ENCODE measurements at regions not wholly inside any gene's neighbourhood (a gene's known extent, or its start where the extent isn't known, plus 50 kb on each side); places are given as distances from the start of the nearest gene placed in this dataset.
"Not testable (repeated sequence)": the region's sequence is repeated elsewhere in the genome, so short reads cannot be mapped to it uniquely, and the experiment has no call there.

DNA sequence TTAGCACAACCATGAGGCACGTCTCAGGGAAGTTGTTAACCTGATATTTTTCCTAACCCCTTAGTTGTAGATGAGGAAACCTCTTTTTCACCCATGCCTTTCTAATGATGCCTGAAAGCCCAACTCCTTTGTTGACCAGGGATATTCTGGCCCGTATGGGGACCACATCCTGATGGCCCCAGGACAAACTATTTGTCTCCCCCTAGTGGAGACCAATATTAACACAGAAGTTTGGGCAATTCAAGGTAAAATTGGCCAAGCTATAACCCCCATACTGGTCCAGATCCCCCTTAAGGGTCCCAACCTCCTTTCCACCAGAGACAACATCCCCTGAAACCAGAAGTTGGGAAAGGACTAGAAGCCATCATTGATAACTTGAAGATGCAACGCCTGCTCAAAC is 893.3 kb downstream of the SORCS1 start:
- Histone ChIP-seq H3K79me2 (ENCODE audit: control insufficient read depth, insufficient read depth, low read length, unreplicated experiment) (no peaks in the 10 kb centered on the region), H3K27me3 (ENCODE audit: insufficient read depth, low read length) (0 out of 2 replicates have a peak, but pooled peaks cover 5% of the 10 kb centered on the region), H3K4me1 (ENCODE audit: control insufficient read depth, insufficient read depth, low read length, unreplicated experiment) (no peaks in the 10 kb centered on the region), H3K4me3 (ENCODE audit: low read depth, low read length) (no peak overlapping the region), H2AFZ (ENCODE audit: low read length, unreplicated experiment) (no peak overlapping the region), H3K27ac (ENCODE audit: low read depth, low read length) (no peak overlapping the region), H3K36me3 (ENCODE audit: insufficient read depth, low read length) (no peaks in the 10 kb centered on the region)

DNA sequence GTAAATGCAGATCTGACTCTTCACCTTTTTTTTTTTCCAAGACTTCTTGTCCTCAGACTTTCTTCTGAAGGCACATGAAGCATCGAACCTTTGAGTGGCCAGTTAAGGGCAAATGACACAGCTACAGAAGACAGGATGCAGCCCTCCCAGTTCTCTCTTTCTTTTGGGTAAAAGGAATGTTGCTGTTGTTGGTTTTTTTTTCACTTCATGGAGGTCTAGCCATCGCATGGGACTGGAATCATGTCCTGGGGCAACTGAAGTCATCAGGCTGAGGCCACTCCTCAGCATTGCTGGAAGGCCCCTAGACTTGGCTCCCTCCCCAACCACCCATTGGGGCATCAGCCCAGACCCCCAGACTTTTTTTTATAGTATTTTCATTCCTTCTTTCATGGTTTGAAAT is 896.5 kb downstream of the SORCS1 start:
- no peaks in the 10 kb centered on the region for H3K36me3 ChIP-seq (ENCODE audit: insufficient read depth, low read length)
- no peaks in the 10 kb centered on the region for H3K4me1 ChIP-seq (ENCODE audit: control insufficient read depth, insufficient read depth, low read length, unreplicated experiment)
- peaks cover 8% of the 10 kb centered on the region; the same call in 1 of the 2 replicates for H3K27me3 ChIP-seq (ENCODE audit: insufficient read depth, low read length)

DNA sequence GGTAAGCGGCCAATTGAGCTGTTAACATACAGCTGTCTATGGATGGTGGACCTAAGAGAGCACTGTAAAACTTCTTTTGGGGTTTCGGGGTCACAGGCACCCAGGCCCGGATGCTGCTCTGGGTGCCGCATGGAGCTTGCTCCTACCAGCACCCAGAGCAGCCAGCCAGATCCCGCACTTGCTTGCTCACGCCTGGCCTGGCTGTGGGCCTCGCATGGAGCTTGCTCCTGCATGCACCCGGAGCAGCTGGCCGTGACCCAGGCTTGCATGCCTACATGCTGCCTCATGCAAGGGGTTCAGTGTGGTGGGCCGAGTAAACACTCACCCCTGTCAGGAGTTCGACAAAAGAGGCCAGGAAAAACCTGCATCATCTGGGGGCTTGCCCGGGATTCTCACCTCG is 896.9 kb downstream of the SORCS1 start:
- Histone ChIP-seq H3K4me1 (ENCODE audit: control insufficient read depth, insufficient read depth, low read length, unreplicated experiment) (no peaks in the 10 kb centered on the region), H3K36me3 (ENCODE audit: insufficient read depth, low read length) (no peaks in the 10 kb centered on the region), H3K27me3 (ENCODE audit: insufficient read depth, low read length) (peaks cover 9% of the 10 kb centered on the region; the same call in 1 of the 2 replicates), H3K4me3 (ENCODE audit: low read depth, low read length) (no peak overlapping the region), H2AFZ (ENCODE audit: low read length, unreplicated experiment) (no peak overlapping the region), H3K27ac (ENCODE audit: low read depth, low read length) (no peak overlapping the region), H3K79me2 (ENCODE audit: control insufficient read depth, insufficient read depth, low read length, unreplicated experiment) (no peaks in the 10 kb centered on the region)

More for the DNA sequence above, 896.5 kb downstream of the SORCS1 start:
- Histone ChIP-seq H2AFZ (ENCODE audit: low read length, unreplicated experiment) (no peak overlapping the region), H3K4me3 (ENCODE audit: low read depth, low read length) (no peak overlapping the region), H3K79me2 (ENCODE audit: control insufficient read depth, insufficient read depth, low read length, unreplicated experiment) (no peaks in the 10 kb centered on the region), H3K27ac (ENCODE audit: low read depth, low read length) (no peak overlapping the region)

DNA sequence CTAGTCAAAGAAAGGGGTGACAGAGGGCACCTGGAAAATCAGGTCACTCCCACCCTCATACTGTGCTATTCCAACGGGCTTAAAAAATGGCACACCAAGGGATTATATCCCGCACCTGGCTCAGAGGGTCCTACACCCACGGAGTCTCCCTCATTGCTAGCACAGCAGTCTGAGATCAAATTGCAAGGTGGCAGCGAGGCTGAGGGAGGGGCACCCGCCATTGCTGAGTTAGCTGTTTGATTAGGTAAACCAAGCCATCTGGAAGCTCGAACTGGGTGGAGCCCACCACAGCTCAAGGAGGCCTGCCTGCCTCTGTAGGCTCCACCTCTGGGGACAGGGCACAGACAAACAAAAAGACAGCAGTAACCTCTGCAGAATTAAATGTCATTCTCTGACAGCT is 907.1 kb downstream of the SORCS1 start:
- H3K27ac ChIP-seq (ENCODE audit: low read depth, low read length); H3K79me2 ChIP-seq (ENCODE audit: control insufficient read depth, insufficient read depth, low read length, unreplicated experiment): not testable (repeated sequence)

DNA sequence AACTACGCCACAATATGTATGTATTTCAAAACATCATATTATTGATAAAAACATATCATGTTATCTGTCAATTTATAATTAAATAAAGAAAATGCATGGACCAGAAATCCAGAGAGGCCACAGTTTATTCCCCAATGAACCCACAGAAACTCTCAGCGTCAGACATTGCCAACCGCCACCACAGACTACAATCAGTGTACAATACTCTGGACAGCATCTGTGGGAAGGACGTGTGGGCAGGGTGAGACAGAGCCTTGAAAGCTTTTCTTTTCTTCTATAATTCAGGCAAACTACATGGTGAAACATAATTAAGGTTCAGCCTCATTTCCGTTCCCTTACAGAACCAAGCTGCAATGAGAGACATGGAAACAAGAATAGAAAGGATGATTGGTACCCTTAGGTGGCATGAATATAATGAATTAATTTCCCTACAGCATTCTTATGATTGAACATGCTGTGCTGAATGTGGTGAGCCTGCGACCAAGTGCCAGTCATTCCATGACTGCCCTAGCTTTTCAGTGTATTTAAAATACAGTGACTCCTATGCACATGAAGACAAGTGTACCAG is 909.3 kb downstream of the SORCS1 start:
- Histone ChIP-seq H3K36me3 (ENCODE audit: insufficient read depth, low read length) (no peaks in the 10 kb centered on the region), H3K79me2 (ENCODE audit: control insufficient read depth, insufficient read depth, low read length, unreplicated experiment) (no peaks in the 10 kb centered on the region), H3K4me3 (ENCODE audit: low read depth, low read length) (no peak overlapping the region), H3K27me3 (ENCODE audit: insufficient read depth, low read length) (no peaks in the 10 kb centered on the region), H2AFZ (ENCODE audit: low read length, unreplicated experiment) (no peak overlapping the region), H3K4me1 (ENCODE audit: control insufficient read depth, insufficient read depth, low read length, unreplicated experiment) (no peaks in the 10 kb centered on the region), H3K27ac (ENCODE audit: low read depth, low read length) (no peak overlapping the region)

More for the DNA sequence above, 907.1 kb downstream of the SORCS1 start:
- H3K4me3 ChIP-seq (ENCODE audit: low read depth, low read length); H3K36me3 ChIP-seq (ENCODE audit: insufficient read depth, low read length); H3K27me3 ChIP-seq (ENCODE audit: insufficient read depth, low read length); H2AFZ ChIP-seq (ENCODE audit: low read length, unreplicated experiment); H3K4me1 ChIP-seq (ENCODE audit: control insufficient read depth, insufficient read depth, low read length, unreplicated experiment): not testable (repeated sequence)

DNA sequence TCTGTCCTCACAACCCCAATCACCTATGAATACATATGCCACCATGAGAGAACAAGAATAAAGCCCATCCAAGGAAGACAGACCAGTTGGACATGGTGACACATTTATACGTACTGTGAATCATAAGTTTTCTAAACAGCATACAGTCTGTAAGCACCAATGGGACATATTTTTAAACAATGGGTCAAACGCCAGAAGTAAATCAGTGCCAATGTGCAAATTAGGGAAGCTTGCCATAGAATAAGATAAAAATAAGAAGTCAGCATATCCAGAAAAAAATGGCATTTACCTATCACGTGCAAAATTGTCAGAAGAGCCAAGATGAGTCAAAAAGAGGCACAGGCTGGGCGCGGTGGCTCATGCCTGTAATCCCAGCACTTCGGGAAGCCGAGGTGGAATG is 910.4 kb downstream of the SORCS1 start:
- no peaks in the 10 kb centered on the region for H3K36me3 ChIP-seq (ENCODE audit: insufficient read depth, low read length)
- no peaks in the 10 kb centered on the region for H3K4me1 ChIP-seq (ENCODE audit: control insufficient read depth, insufficient read depth, low read length, unreplicated experiment)
- H3K27ac ChIP-seq (ENCODE audit: low read depth, low read length) = no peak overlapping the region
- no peak overlapping the region for H2AFZ ChIP-seq (ENCODE audit: low read length, unreplicated experiment)
- no peaks in the 10 kb centered on the region for H3K79me2 ChIP-seq (ENCODE audit: control insufficient read depth, insufficient read depth, low read length, unreplicated experiment)
- no peaks in the 10 kb centered on the region for H3K27me3 ChIP-seq (ENCODE audit: insufficient read depth, low read length)
- H3K4me3 ChIP-seq (ENCODE audit: low read depth, low read length) = no peak overlapping the region

DNA sequence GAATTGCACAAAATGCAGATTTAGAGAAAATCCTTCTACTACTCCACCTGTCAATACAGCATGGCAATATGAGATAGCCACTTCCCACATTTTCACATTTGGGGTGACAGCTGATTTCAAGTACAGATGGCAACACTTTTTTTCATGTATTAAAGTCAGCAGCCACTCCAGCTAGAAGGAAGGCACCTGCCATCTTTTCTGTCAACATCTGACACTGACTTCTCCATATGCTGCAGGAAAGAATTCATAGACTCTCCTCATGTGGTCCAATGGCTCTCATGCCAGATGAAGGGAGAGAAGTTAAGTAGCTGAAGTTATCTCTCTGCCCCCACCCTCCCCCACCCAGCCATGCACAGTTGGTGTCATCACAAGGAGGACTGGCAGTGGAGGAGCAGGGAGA is 912.0 kb downstream of the SORCS1 start:
- H2AFZ ChIP-seq (ENCODE audit: low read length, unreplicated experiment) = no peak overlapping the region
- H3K27ac ChIP-seq (ENCODE audit: low read depth, low read length) = no peak overlapping the region

DNA sequence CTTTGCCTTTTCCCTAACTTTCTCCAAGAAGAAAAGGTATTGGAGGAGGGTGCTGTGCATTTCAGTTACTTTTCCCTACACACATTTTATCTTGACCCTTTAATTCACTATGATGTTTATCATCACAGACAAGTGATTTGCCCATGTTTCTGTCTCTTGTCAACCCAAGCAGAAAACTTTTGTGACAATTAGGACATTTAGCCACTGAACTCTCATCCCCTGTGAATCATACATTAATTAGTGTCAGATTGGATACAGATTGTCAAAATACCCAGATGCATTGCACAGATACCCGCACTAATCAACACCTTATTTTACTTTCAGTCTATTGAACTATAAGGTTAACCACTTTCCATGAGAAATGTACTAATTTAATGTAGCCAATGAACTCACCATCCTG is 912.9 kb downstream of the SORCS1 start:
- H2AFZ ChIP-seq (ENCODE audit: low read length, unreplicated experiment) = no peak overlapping the region
- H3K36me3 ChIP-seq (ENCODE audit: insufficient read depth, low read length) = no peaks in the 10 kb centered on the region
- no peaks in the 10 kb centered on the region for H3K79me2 ChIP-seq (ENCODE audit: control insufficient read depth, insufficient read depth, low read length, unreplicated experiment)
- H3K4me3 ChIP-seq (ENCODE audit: low read depth, low read length) = no peak overlapping the region
- H3K27ac ChIP-seq (ENCODE audit: low read depth, low read length) = no peak overlapping the region
- no peaks in the 10 kb centered on the region for H3K4me1 ChIP-seq (ENCODE audit: control insufficient read depth, insufficient read depth, low read length, unreplicated experiment)
- 0 out of 2 replicates have a peak, but pooled peaks cover 4% of the 10 kb centered on the region for H3K27me3 ChIP-seq (ENCODE audit: insufficient read depth, low read length)

More for the DNA sequence above, 912.0 kb downstream of the SORCS1 start:
- H3K27me3 ChIP-seq (ENCODE audit: insufficient read depth, low read length) = no peaks in the 10 kb centered on the region
- no peaks in the 10 kb centered on the region for H3K79me2 ChIP-seq (ENCODE audit: control insufficient read depth, insufficient read depth, low read length, unreplicated experiment)
- no peaks in the 10 kb centered on the region for H3K4me1 ChIP-seq (ENCODE audit: control insufficient read depth, insufficient read depth, low read length, unreplicated experiment)
- H3K4me3 ChIP-seq (ENCODE audit: low read depth, low read length) = no peak overlapping the region
- no peaks in the 10 kb centered on the region for H3K36me3 ChIP-seq (ENCODE audit: insufficient read depth, low read length)

DNA sequence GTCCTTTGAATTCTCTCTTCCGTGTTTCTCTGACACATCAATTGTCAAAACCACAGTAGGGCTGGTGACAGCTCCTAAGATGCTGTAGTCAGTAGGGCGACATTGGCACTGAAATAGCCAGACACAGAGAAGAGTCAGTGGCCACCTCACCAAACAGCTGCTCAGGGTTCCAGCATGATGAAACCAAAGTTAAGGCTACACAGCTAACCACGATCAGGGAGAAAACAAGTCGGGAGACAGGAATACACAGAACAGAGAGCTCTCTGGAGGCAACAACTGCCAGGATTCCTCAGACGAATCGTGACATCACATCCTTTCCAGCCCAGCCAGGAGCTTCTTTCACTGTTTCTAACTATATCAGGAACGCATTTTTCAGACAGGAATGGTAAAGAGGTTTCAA is 922.2 kb downstream of the SORCS1 start:
- Histone ChIP-seq H3K27me3 (ENCODE audit: insufficient read depth, low read length) (0 out of 2 replicates have a peak, but pooled peaks cover 5% of the 10 kb centered on the region), H3K4me1 (ENCODE audit: control insufficient read depth, insufficient read depth, low read length, unreplicated experiment) (no peaks in the 10 kb centered on the region), H3K4me3 (ENCODE audit: low read depth, low read length) (no peak overlapping the region), H3K36me3 (ENCODE audit: insufficient read depth, low read length) (no peaks in the 10 kb centered on the region), H3K79me2 (ENCODE audit: control insufficient read depth, insufficient read depth, low read length, unreplicated experiment) (no peaks in the 10 kb centered on the region), H3K27ac (ENCODE audit: low read depth, low read length) (no peak overlapping the region), H2AFZ (ENCODE audit: low read length, unreplicated experiment) (no peak overlapping the region)

DNA sequence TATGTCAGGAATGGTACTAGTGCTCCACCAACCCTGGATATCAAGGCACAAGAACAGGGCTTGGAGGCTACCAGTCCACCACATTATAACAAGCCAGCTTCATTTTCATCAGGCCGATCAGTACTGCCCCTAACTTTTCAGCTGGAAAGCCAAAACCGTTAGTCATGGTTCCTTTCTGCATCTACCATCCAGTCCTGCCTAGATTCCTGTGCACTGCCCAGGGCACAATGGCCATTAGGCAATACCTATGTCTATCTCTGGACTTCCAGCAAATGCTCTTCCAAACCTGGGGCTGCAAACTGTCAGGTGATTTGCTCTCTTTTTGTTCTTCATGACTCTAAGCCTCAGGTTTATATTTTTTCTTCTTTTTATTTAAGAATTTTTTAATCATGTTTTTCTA is 937.7 kb downstream of the SORCS1 start:
- no peak overlapping the region for H2AFZ ChIP-seq (ENCODE audit: low read length, unreplicated experiment)
- no peak overlapping the region for H3K4me3 ChIP-seq (ENCODE audit: low read depth, low read length)
- H3K27me3 ChIP-seq (ENCODE audit: insufficient read depth, low read length) = no peaks in the 10 kb centered on the region
- H3K27ac ChIP-seq (ENCODE audit: low read depth, low read length) = no peak overlapping the region
- no peaks in the 10 kb centered on the region for H3K4me1 ChIP-seq (ENCODE audit: control insufficient read depth, insufficient read depth, low read length, unreplicated experiment)
- H3K79me2 ChIP-seq (ENCODE audit: control insufficient read depth, insufficient read depth, low read length, unreplicated experiment) = no peaks in the 10 kb centered on the region
- H3K36me3 ChIP-seq (ENCODE audit: insufficient read depth, low read length) = no peaks in the 10 kb centered on the region

DNA sequence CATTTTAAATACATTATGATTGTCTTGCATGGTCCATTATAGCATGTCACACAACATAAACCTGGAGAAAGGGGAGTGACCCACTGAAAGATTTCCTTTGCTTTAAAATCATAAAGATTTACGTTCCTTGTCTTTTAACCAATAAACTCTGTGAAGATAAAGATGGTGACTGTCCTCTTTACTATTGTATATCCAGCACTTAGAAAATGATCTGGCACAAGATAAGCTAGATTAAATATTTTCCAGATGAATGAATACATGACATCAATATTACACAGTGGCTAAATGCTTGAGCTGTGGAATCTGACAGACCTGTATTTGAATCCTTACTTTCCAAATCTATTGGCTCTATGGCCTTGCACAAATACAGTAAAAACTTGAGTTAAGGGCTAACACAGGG is 938.4 kb downstream of the SORCS1 start:
- Histone ChIP-seq H2AFZ (ENCODE audit: low read length, unreplicated experiment) (no peak overlapping the region), H3K79me2 (ENCODE audit: control insufficient read depth, insufficient read depth, low read length, unreplicated experiment) (no peaks in the 10 kb centered on the region), H3K36me3 (ENCODE audit: insufficient read depth, low read length) (no peaks in the 10 kb centered on the region), H3K27me3 (ENCODE audit: insufficient read depth, low read length) (no peaks in the 10 kb centered on the region), H3K4me1 (ENCODE audit: control insufficient read depth, insufficient read depth, low read length, unreplicated experiment) (no peaks in the 10 kb centered on the region), H3K27ac (ENCODE audit: low read depth, low read length) (no peak overlapping the region), H3K4me3 (ENCODE audit: low read depth, low read length) (no peak overlapping the region)

All from ACC112 (cell line).